ENCODE measurements at regions not wholly inside any gene's neighbourhood (a gene's known extent, or its start where the extent isn't known, plus 50 kb on each side); places are given as distances from the start of the nearest gene placed in this dataset.

DNA sequence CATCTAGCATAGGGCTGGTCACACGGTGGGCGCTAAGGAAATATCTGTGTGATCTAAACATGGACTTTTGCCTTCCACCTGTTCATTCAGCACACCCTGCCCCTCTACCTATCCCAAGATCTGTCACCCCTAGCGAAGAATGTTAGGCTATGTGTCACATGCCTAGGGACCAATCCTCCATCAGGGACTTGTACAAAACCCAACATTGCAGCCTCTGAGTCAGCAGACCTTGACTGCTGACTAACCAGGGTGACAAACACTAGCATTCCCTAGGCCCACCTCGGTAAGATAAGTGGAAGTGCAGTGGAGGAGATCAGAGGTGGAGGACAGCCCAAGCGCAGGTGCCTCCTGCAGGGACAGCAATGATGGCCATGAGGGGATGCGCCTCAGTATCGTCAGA lies 99.2 kb downstream of the SOX11 start:
- Mint-ChIP-seq H3K4me3 (no peak overlapping the region), H3K36me3 (no peaks in the 10 kb centered on the region), H3K27ac (no peak overlapping the region), H3K9me3 (peaks cover 19% of the 10 kb centered on the region), H3K4me1 (ENCODE audit: unreplicated experiment) (peaks cover 10% of the 10 kb centered on the region), H3K27me3 (no peaks in the 10 kb centered on the region)
- no peak for DNase-seq (ENCODE audit: extremely low spot score, unreplicated experiment)
- TF ChIP-seq, protein P1, sequence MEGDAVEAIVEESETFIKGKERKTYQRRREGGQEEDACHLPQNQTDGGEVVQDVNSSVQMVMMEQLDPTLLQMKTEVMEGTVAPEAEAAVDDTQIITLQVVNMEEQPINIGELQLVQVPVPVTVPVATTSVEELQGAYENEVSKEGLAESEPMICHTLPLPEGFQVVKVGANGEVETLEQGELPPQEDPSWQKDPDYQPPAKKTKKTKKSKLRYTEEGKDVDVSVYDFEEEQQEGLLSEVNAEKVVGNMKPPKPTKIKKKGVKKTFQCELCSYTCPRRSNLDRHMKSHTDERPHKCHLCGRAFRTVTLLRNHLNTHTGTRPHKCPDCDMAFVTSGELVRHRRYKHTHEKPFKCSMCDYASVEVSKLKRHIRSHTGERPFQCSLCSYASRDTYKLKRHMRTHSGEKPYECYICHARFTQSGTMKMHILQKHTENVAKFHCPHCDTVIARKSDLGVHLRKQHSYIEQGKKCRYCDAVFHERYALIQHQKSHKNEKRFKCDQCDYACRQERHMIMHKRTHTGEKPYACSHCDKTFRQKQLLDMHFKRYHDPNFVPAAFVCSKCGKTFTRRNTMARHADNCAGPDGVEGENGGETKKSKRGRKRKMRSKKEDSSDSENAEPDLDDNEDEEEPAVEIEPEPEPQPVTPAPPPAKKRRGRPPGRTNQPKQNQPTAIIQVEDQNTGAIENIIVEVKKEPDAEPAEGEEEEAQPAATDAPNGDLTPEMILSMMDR (conservative IDR thresholded peaks at IDR 0.05) = no peak

DNA sequence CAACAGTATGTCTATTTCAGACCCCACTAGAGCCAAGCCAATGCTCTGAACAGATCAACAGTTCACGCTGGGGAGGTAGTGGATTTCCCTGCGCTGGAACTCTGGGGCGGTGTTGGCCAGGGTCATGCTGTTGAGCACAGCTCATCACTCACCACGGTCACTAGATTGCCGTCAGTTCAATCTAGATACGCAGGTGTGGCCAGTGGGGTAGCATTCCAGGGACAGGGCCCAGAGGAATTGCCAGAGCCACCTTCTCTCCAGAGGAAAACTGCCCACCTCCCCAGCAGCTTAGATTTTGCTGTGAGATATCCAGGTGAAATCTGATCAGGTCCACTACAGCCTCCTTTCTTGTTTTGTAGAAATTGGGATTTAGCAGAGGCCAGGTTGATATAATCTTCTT lies 101.8 kb downstream of the SOX11 start:
- Mint-ChIP-seq H3K36me3 (peaks cover under 1% of the 10 kb centered on the region), H3K4me1 (ENCODE audit: unreplicated experiment) (peaks cover 10% of the 10 kb centered on the region), H3K27me3 (no peaks in the 10 kb centered on the region), H3K9me3 (peaks cover 14% of the 10 kb centered on the region), H3K27ac (peak overlapping the region; percentile 17), H3K4me3 (no peak overlapping the region)
- DNase-seq (ENCODE audit: extremely low spot score, unreplicated experiment) = no peak
- TF ChIP-seq, protein P1 (conservative IDR thresholded peaks at IDR 0.05) = no peak

GRCh38 chr2:5798084-5798483 lies 105.9 kb downstream of the SOX11 start:
- no peak overlapping the region for H3K4me3 Mint-ChIP-seq
- H3K27me3 Mint-ChIP-seq = no peaks in the 10 kb centered on the region
- peaks cover 7% of the 10 kb centered on the region for H3K9me3 Mint-ChIP-seq
- H3K27ac Mint-ChIP-seq = no peak overlapping the region
- H3K4me1 Mint-ChIP-seq (ENCODE audit: unreplicated experiment) = peaks cover 14% of the 10 kb centered on the region
- peaks cover 7% of the 10 kb centered on the region for H3K36me3 Mint-ChIP-seq
- DNase-seq (ENCODE audit: extremely low spot score, unreplicated experiment) = no peak
- TF ChIP-seq, protein P1 (conservative IDR thresholded peaks at IDR 0.05) = no peak

- H3K27me3 Mint-ChIP-seq = no peaks in the 10 kb centered on the region
- H3K4me1 Mint-ChIP-seq (ENCODE audit: unreplicated experiment) = peaks cover 18% of the 10 kb centered on the region
- H3K4me3 Mint-ChIP-seq = no peak overlapping the region
- H3K36me3 Mint-ChIP-seq = peaks cover 7% of the 10 kb centered on the region
- peaks cover 7% of the 10 kb centered on the region for H3K9me3 Mint-ChIP-seq
- H3K27ac Mint-ChIP-seq = no peak overlapping the region
- TF ChIP-seq, protein P1 (conservative IDR thresholded peaks at IDR 0.05) = no peak
- DNase-seq (ENCODE audit: extremely low spot score, unreplicated experiment) = no peak
Measured at GRCh38 chr2:5799348-5799747, 107.2 kb downstream of the SOX11 start.

- peaks cover 7% of the 10 kb centered on the region for H3K36me3 Mint-ChIP-seq
- TF ChIP-seq, protein P1 (conservative IDR thresholded peaks at IDR 0.05) = no peak
- no peaks in the 10 kb centered on the region for H3K27me3 Mint-ChIP-seq
- peaks cover 7% of the 10 kb centered on the region for H3K9me3 Mint-ChIP-seq
- no peak overlapping the region for H3K4me3 Mint-ChIP-seq
- peaks cover 15% of the 10 kb centered on the region for H3K4me1 Mint-ChIP-seq (ENCODE audit: unreplicated experiment)
- no peak overlapping the region for H3K27ac Mint-ChIP-seq
- no peak for DNase-seq (ENCODE audit: extremely low spot score, unreplicated experiment)
Measured at GRCh38 chr2:5803547-5803946, 111.4 kb downstream of the SOX11 start.

Data from type B pancreatic cell (in vitro differentiated cells).